ENCODE measurements at regions not wholly inside any gene's neighbourhood (a gene's known extent, or its start where the extent isn't known, plus 50 kb on each side); places are given as distances from the start of the nearest gene placed in this dataset.

GRCh38 chr5:91910655-91911054 is 527.5 kb upstream of the ARRDC3 start:
- TF ChIP-seq POLR2A (IDR thresholded peaks at IDR 0.05; ENCODE audit: low read length), result no peak
- TF ChIP-seq GATA1 (IDR thresholded peaks at IDR 0.05; ENCODE audit: low read depth, low read length), result no peak
